CD1c-positive myeloid dendritic cell (primary cell): ENCODE measurements at regions not wholly inside any gene's neighbourhood (a gene's known extent, or its start where the extent isn't known, plus 50 kb on each side); places are given as distances from the start of the nearest gene placed in this dataset.

Experiments
- DNase-seq: peaks from one replicate; pipeline ENCODE4 v3.0.0-alpha.2; 2016; ENCODE audit errors: extremely low spot score

DNA sequence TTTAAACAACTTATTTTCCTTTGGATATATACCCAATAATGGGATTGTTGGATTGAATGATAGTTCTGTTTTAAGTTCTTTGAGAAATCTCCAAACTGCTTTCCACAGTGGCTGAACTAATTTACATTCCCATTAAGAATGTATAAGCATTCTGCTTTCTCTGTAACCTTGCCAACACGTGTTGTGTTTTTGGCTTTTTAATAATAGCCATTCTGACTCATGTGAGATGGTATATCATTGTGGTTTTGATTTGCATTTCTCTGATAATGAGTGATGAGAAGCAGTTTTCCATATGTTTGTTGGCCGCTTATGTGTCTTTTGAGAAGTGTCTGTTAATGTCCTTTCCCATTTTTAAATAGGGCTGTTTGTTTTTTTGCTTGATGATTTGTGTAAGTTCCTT, 155.6 kb upstream of the PITX2 start:
- no peak for DNase-seq

DNA sequence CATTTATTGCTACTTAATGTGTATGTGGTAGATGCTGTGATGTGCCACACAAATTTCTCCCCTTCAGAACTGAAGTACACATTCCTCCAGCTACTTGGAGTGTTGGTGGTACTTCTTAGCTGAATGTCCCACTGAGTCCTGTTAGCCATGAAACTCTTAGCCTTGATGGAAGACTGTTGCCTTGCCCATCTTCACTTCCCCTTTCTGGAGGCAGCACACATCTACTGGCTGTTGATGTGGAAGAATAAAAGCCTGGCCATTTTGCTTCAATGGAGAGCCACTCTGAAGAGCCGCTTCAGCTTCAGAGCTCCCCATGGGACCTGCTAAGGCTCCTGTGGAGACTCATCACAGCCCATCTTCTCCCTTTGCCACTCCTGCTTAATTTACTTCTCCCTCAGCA, 157.7 kb upstream of the PITX2 start:
- DNase-seq, result no peak

DNA sequence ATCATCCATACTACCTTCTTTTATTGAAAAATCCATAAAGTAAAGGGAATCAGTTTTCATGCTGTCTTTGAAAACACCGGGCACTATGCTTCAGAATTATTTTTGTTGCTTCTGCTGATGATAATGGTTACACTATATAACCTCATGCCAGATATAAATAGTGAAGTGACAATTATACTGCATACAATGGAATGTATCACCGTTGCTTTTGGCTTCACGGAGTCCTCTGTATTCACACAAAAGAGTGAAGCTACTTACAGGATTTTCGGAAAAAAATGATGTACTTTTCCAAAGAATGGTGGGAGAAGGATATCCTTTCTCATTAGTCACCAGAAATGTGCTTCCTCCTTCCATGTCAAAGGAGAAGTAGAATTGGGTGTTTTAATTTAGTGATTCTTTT, 159.1 kb upstream of the PITX2 start:
- no peak for DNase-seq

DNA sequence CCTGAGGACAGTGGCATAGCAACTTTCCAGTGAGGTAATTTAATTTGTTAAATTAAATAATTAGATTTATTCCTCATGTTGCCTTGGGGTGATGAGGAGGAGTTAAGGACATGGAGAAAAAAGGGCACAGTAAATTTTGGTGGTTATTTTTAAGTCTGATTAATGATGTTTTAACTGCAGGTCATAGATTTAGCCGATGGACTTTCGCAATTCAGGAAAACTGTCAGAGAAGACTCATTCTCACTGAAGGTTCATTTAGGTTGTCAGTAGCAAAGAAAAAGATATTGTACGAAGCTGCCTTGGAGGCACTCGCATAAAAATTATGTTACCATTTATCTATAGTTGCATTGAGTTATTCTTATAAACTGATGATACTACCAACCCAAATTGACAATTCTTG, 164.2 kb upstream of the PITX2 start:
- no peak for DNase-seq

DNA sequence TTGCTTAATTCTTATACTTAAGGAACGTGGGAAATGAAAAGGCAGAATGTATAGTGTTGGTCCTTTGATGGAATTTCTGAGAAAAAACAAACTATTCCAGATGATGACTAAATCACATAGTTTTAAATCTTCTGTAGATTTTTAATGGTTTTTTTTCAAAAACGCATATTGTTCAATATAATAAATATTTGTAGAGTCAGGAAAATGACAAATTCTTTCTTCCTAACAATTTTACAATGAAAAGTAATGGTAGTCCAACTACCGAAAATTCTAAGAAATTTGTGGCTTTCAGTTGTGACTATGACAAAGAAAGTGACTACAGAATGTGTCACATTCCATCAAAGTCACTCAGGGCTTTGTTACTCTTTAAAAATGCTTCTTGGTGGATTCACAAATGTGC, 164.8 kb upstream of the PITX2 start:
- DNase-seq, result no peak

DNA sequence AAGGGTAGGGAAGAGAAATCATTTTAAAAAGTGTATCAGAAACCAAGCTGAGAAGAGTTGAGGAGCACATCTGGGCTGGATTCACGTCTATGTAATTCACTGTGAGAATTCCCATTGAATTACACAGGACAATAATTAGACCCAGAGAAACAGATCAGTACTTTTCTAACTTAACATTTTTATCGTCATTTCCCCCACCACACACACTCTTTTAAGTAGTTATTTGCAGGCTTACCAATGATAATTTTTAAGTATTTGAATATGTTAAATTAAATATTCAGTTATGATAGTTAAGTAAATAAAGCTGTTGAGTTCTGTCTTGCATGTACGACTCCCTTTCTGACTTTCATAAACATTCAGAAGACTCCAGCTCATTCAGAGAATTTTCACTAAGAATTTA, 165.4 kb upstream of the PITX2 start:
- DNase-seq, result no peak

DNA sequence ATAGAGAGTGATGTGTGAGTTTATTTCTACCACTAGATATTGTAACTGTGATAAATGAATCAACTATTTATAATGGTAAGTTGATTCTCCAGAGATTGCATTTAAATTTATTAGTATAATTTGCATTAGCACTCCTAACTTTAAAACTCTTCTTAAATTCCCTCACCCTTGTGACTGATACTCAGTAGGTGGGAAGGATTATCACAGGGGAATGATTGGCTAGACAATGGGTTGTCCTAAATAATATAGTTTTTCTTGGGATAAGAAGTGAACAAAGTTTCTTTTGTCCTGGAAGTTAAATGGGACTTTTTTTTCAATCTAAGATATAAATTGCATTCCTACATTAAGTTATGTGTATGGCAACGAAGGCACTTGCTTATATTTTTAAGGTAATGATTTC, 169.2 kb upstream of the PITX2 start:
- DNase-seq, result no peak

DNA sequence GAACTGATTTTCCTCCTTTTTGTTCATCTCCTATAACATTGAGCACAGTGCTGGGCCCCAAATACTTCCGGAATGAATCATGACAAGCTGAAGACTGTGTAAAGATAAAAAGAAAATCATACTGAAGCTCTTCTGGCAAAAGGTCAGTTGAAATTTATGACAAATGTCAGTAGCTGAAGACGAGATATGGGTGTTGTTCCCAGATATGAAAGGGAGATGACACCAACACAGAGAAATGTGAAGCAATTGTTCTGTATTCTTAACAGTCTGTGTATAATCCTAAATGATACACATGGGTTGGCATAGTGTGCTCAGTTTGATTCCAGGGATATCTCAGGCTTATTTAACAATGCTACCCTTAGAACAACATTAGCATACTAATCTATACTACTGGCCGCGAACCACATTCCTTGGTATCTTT, 170.5 kb upstream of the PITX2 start:
- no peak for DNase-seq

DNA sequence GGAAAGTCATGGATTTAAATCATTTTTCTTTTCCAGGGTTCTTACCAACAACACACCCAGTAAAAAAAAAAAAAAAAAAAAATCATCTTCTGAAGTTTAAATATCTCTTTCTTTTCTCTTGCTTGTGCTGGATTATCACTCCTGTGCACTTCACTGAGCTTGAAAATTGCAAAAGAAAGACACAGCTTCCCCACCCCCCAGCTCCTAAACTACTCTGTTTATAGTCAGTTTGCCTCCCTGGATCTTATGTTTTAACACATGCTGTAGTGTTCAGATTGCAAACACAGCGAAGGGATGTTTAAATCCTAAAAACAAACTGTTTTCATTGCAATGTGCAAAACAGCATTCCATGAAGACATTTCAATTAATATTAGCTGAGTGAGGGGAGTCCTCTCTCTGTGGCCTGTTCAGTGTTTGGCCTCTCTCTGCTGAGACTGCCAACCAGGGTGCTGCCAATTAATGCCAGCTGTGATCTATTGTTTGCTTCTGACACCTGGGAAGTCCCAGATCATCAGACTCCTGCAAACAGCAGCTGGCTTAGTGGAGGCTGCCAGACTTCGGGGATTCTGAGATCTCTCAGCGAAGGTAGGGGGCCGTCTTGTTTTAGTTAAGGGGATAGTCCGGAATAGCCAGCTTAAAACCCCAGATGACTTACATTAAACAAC, 171.1 kb upstream of the PITX2 start:
- no peak for DNase-seq

DNA sequence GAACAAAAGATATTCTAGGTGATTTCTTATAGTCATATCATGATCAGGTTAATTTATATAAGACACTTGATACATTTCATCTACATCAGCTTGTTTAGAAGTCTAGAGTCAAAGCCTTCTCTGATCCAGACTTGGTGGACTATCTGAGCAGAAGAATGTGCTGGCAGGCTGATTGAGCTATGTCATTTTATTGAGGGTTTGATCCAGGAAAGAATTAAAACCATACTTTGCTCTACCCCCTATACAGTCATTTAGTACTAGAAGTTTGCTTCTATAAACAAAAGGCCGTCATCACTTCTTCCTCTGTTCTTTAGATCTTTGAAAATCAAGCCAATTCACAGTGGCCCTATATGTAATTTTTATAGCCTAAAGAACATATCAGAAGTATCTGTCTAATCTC, 173.1 kb upstream of the PITX2 start:
- no peak for DNase-seq

DNA sequence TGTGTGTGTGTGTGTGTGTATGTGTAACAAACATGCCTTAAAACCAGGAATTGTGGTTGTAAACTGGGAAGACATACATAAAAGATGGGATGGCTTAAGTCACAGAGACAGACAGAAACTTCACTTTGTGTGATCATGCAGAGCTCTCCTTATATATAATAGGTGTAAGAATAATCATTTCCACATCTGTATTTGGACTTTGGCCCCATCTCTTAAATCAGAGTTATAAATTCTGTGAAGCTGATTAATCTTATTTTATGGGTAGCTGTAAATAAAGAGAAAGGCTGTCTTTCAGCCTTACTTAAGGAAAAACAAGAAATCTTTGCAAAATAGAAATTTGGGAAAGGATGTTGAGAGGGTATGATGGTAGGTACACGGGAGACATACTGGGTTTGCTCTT, 174.6 kb upstream of the PITX2 start:
- no peak for DNase-seq

DNA sequence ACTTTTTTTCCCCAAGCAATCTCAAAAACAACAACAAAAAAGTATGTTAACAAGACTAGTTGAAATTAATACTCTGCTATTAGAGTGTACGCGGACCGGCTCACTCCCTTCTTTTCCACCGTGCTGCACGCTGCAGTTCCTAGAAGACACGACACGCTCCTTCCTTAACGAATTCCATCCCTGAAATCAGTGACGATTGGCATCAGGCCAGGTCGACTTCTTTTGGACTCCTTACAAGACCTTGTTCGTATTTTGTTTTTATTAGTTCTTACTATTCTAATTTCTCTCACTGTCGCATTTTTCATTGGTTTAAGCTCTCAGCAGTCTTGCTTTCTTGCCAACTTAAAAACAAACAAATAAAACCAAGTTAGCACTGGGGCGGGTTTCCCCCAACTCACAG, 175.8 kb upstream of the PITX2 start:
- no peak for DNase-seq

DNA sequence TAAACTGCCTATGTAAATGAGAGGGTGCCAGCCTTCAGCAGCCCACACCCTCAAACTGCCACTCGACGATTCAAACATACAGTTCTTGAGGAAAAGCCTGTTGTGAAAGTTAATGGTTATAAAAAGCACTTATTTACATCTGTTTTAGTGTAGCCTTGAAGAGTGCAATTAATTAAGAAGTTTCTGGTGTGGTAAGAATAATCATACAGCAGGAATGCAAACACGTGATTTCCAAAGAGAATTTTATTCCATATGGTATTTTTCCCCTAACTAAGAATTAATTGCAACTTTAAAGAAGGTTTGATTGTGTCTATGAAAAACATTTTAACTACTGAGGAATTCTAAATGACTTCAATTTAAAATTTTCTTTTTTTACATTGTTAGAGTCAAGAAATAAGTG, 176.3 kb upstream of the PITX2 start:
- DNase-seq, result no peak

DNA sequence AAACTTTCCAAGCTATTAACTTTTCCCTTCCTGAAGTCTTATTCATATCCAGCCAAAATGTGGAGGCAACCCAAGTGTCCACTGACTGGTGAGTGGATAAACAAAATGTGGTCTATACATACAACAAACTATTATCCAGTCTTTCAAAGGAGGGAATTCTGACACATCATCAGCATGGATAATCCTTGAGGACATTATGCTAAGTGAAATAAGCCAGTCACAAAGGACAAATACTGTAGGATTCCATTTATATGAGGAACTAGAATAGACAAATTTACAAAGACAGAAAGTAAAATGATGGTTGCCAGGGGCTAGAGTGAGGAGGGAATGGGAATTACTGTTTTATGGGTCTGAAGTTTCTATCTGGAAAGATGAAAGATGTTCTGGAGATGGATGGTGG, 178.7 kb upstream of the PITX2 start:
- DNase-seq, result no peak

DNA sequence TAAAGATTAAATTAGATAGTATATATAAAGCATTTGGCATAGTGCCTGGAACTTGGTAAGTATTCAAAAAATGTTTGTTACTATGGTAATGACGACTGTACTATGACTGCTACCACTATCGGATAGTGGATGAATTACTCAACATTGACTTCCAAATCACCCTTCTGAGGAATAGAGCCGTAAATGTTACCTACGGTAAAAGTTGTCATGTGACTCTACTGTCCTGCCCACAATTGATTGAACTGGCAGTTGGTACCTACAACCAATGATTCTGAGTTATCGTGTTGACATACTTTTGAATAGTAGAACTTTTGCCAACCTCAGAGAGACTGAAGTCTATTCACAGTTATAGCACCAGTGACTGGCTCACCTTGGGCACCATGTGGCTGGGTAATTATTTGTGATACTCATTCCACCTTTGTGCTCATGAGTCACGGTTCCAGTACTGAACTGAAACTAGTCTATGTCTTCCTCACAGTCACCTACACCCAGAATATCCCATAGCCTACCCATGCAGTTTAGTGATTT, 185.5 kb upstream of the PITX2 start:
- DNase-seq, result no peak

DNA sequence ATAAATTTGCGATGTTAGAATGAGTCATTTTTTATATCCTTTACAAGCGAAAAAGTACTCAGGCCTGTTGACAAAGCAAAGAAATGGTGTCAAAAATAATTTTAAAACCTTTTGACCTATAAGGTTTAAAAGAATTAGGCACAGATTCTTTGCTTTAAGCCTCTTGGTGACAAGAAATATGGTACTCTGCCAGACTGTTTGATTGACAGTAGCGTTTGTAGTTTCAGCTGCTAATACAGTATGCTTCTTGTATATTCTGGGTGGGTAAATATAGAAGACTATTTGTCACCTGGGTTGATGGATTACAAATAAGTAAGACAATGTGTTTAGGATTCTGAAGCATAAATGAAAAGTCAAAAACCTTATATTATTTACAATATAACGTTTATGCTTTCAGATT, 193.1 kb upstream of the PITX2 start:
- DNase-seq, result no peak

DNA sequence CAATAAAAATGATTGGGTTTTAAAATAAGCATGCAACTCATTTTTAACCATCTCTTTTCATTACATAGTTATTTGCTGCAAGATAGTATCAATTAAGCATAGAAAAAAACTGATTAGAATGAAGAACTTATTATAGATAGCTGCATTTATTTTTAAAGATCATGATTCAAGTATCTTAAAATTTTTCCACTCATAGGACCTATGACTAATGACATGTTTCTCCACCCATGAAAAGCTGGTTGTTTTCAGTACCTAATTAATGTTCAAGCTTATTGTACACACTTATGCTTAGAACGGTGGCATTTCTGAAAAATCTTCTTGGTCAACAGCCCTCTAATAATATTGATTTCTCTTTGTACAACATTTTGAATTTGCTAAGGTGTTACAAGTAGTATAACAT, 193.5 kb upstream of the PITX2 start:
- DNase-seq, result no peak

DNA sequence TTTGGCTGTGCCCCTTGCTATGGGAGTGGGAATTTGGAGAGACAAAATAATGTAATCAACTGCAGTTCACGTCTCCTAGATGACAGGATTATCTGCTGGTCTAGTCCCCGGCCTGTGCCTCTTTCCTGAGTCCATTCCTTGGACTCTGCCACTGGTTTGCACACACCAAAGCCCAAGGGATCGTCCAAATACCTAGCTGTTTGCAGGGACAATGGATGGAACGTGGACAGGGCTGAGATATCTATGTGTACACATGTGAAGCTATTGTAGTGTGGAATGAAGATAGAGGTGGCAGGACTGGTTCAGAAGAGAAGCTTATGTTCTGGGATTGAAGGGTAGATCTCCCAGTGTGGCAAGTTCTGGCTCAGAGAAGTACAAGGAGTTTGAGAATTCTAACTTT, 198.3 kb upstream of the PITX2 start:
- DNase-seq, result no peak

DNA sequence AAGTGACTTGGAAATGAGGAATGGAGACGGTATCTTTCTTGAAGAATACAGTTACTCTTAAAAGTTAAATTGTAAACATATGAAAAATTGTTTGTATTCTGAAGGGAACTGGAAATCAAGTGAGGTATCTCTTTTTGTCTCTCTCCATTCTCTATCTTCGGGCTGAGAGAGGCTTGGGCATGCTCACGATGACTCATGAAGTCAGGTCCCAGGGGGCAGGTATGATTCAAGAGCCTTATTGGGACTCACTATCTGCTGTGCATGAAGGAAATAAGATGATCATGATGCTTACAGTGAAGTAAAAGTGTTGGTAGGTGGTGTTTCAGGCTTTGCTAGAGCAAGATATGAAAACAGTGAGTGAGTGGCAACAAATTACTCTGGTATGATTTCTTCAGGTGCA, 200.4 kb upstream of the PITX2 start:
- DNase-seq, result no peak

DNA sequence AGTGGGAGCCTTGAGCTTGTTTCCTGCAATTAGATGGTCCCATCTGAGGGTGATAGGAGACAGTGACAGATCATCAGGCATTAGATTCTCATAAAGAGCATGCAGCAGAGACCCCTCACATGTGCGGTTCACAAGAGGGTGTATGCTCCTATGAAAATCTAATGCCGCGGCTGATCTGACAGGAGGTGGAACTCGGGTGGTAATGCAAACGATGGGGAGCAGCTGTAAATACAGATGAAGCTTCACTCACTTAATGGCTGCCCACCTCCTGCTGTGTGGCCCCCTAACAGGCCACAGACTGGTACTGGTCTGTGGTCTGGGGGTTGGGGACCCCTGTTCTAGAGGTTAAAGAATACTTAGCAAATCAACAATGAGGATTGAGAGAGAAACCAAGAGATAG, 201.5 kb upstream of the PITX2 start:
- DNase-seq, result no peak

DNA sequence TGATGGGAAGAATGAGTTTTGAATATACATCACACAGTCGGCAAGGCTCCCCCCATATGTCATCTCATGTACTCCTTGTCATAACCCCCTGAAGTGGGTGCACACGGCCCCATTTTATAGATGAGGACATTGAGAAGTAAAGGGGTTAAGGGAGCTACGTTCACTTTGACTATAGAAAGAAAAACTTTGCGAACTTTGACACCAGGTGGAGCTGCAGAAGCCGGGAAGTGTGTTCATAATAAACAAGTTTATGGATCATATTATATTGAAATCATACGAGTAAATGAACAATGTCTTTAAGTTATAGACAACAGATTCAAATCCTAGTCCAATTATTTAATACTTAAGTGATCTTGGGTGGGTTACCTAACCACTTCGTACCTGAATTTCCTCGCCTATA, 203.8 kb upstream of the PITX2 start:
- no peak for DNase-seq

DNA sequence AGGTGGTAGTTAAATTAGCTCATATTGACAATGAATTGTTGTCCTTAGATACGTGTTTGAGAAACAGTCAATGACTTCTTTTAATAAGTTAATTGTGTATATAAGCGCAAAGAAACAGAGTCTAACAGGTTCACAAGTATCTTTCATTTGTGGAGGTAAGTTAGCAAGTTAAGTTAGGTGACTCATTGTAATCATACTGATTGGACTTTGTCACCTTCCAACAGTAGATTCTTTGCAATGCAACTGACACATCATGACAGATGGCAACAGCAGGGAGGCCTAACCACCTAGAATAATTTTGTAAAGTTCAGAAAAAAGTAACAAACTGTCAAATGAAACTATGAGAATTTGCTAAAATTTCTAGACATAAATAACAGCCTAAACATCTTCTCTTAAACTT, 207.6 kb upstream of the PITX2 start:
- DNase-seq, result no peak

DNA sequence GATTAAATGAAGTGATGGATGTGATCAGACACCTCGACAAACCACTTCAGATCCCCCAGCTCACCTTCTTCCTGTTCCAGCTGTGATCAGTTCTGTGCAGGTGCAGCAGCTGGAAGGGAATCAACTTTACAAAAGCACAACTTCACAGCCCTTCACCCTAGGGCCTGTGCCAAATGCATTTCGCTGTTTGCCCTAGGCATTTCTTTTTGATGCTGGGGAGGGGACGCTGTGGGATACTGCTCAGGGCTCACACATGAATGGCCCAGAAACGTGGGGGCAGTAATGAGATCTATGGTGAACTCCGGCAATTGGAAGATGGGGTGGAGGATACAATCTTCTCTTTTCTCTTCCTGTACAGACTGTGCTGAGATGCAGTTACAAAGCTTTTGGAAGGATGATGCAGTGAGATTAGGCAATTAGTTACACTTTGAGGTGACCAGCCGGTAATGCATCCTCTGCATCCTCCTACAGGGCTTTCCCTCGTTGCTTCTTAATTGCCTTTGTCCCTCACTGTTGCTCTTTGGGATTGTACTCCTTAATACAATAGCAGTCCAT, 215.1 kb upstream of the PITX2 start:
- no peak for DNase-seq

DNA sequence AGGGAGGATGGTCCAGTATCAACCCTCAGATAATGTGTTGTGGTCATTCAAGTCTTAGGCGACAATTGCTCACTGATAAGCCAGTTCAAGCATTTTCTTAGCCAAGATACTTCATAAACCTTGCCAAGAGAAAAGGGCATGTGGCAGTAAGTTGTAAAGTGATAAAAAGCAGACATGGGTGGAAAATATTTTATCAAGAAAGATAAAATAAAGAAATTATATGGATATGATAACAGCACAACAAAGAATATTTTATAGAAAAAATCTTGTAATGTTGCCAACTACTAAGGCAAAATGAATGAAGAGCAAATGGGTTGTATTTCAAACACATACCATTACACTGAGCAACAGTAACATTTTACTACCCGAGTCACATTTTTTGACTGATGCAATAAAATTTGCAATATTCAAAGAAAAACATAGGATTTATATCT, 217.4 kb upstream of the PITX2 start:
- DNase-seq, result no peak
